ENCODE measurements at regions not wholly inside any gene's neighbourhood (a gene's known extent, or its start where the extent isn't known, plus 50 kb on each side); places are given as distances from the start of the nearest gene placed in this dataset.
"Not testable (repeated sequence)": the region's sequence is repeated elsewhere in the genome, so short reads cannot be mapped to it uniquely, and the experiment has no call there.

DNA sequence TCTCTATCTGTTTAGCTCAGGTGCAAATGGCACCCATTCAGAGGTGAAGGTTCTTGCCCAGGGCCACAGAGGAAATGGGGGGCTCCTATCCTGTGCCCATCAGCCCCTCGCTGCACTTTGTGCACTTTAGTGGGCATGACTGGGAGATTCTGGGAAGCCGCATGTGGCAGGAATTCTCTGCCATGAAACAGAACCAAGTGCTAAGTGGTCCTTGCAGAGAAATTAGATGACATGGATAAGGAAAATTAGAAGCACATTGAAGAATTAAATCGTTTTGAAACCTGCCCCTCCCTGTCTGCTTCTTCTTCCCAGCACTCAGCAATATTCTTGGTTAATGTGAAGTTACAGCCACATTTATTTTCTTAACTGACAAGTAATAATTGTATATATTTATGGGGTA, 185.2 kb upstream of the RTL1 start:
- WGBS, 2 experiments (ENCODE audit: low coverage in 1 of 2, low lambda C conversion rate in 2 of 2, missing lambda C conversion rate in 2 of 2) = 45 to 49% methylated on average over 3 of the region's 3 CpGs
- in situ Hi-C loops (cut with MboI) = no loop called here

DNA sequence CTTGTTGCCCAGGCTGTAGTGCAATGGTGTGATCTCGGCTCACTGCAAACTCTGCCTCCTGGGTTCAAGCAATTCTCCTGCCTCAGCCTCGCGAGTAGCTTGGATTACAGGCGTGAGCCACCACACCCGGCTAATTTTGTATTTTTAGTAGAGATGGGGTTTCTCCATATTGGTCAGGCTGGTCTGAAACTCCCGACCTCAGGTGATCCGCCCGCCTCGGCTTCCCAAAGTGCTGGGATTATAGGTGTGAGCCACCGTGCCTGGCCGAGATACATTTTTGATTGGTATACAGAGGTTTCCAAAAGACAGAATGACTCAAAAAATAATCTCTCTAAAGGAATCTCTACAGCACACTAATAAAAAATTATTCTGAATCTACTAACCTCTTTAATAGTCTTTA, 187.0 kb upstream of the RTL1 start:
- H3F3A ChIP-seq (ENCODE audit: insufficient read depth); H3K4me2 ChIP-seq (ENCODE audit: unreplicated experiment); in situ Hi-C loops (cut with MboI): not testable (repeated sequence)

More for the DNA sequence above, 185.2 kb upstream of the RTL1 start:
- Histone ChIP-seq H2AFZ (no peak overlapping the region), H3K27ac (no peak overlapping the region), H3K4me2 (ENCODE audit: unreplicated experiment) (no peak overlapping the region), H4K20me1 (ENCODE audit: insufficient read depth) (no peaks in the 10 kb centered on the region), H3K4me3 (no peak overlapping the region), H3K36me3 (ENCODE audit: low read depth) (no peaks in the 10 kb centered on the region), H3F3A (ENCODE audit: insufficient read depth) (no peaks in the 10 kb centered on the region), H3K79me2 (ENCODE audit: insufficient read depth) (no peaks in the 10 kb centered on the region), H3K9me3 (ENCODE audit: low read depth) (no peaks in the 10 kb centered on the region), H3K4me1 (ENCODE audit: insufficient read depth) (no peaks in the 10 kb centered on the region), H3K9me2 (ENCODE audit: insufficient read depth) (no peaks in the 10 kb centered on the region), H3K27me3 (replicated peaks; ENCODE audit: insufficient read depth) (peaks cover 12% of the 10 kb centered on the region; the same call in 1 of the 2 replicates), H3K9ac (no peak overlapping the region)
- DNase-seq = no peak
- TF ChIP-seq EZH2 (IDR thresholded peaks at IDR 0.05; ENCODE audit: insufficient read depth, poor library complexity, severe bottlenecking) (no peak), EZH2phosphoT487 (IDR thresholded peaks at IDR 0.05; ENCODE audit: insufficient read depth, low read depth) (no peak)

DNA sequence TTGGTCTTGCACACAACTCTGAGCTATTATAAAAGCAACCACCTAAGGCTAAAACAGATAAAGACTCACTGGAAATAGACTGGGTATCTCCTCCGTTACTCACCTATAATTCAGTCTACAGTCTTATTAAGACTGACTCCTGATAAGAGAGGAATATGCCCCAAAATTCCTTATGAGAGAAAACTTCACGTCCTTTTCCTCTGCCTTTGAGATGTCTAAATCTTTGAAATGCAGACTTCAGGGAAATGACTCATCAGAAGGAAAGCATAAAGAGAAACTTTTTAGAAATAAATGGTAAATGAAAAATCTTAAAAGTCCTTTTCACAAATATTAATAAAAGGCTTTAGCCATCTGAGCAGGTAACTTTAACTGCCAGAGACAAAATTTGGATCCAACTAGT, 187.5 kb upstream of the RTL1 start:
- Histone ChIP-seq H3K79me2 (ENCODE audit: insufficient read depth) (no peaks in the 10 kb centered on the region), H3K27me3 (replicated peaks; ENCODE audit: insufficient read depth) (peaks cover 11% of the 10 kb centered on the region; the same call in 1 of the 2 replicates), H3K4me1 (ENCODE audit: insufficient read depth) (no peaks in the 10 kb centered on the region), H3K4me3 (no peak overlapping the region), H3K9me2 (ENCODE audit: insufficient read depth) (no peaks in the 10 kb centered on the region), H3K9me3 (ENCODE audit: low read depth) (no peaks in the 10 kb centered on the region), H4K20me1 (ENCODE audit: insufficient read depth) (no peaks in the 10 kb centered on the region), H2AFZ (no peak overlapping the region), H3K9ac (no peak overlapping the region), H3F3A (ENCODE audit: insufficient read depth) (no peaks in the 10 kb centered on the region), H3K4me2 (ENCODE audit: unreplicated experiment) (no peak overlapping the region), H3K27ac (no peak overlapping the region), H3K36me3 (ENCODE audit: low read depth) (no peaks in the 10 kb centered on the region)
- no peak for DNase-seq
- WGBS, 2 experiments (ENCODE audit: low coverage in 1 of 2, low lambda C conversion rate in 2 of 2, missing lambda C conversion rate in 2 of 2) = 60 to 61% methylated on average over 2 of the region's 2 CpGs
- in situ Hi-C loops (cut with MboI) = no loop called here
- TF ChIP-seq EZH2 (IDR thresholded peaks at IDR 0.05; ENCODE audit: insufficient read depth, poor library complexity, severe bottlenecking) = no peak
- no peak for TF ChIP-seq EZH2phosphoT487 (IDR thresholded peaks at IDR 0.05; ENCODE audit: insufficient read depth, low read depth)

More for the DNA sequence above, 187.0 kb upstream of the RTL1 start:
- H3K9me3 ChIP-seq (ENCODE audit: low read depth); H3K36me3 ChIP-seq (ENCODE audit: low read depth); H4K20me1 ChIP-seq (ENCODE audit: insufficient read depth); H2AFZ ChIP-seq; H3K79me2 ChIP-seq (ENCODE audit: insufficient read depth); H3K27ac ChIP-seq; DNase-seq; H3K4me1 ChIP-seq (ENCODE audit: insufficient read depth); H3K9ac ChIP-seq; H3K9me2 ChIP-seq (ENCODE audit: insufficient read depth); H3K4me3 ChIP-seq: not testable (repeated sequence)
- WGBS, 2 experiments (ENCODE audit: low coverage in 1 of 2, low lambda C conversion rate in 2 of 2, missing lambda C conversion rate in 2 of 2) = 80 to 82% methylated on average over 9 to 11 of the region's 11 CpGs
- H3K27me3 ChIP-seq (replicated peaks; ENCODE audit: insufficient read depth) = peaks cover 11% of the 10 kb centered on the region; the same call in 1 of the 2 replicates

- H3F3A ChIP-seq (ENCODE audit: insufficient read depth); H3K27ac ChIP-seq; H3K36me3 ChIP-seq (ENCODE audit: low read depth); H3K4me1 ChIP-seq (ENCODE audit: insufficient read depth); in situ Hi-C loops (cut with MboI); H3K4me3 ChIP-seq; H3K4me2 ChIP-seq (ENCODE audit: unreplicated experiment); H3K9me3 ChIP-seq (ENCODE audit: low read depth); H3K9me2 ChIP-seq (ENCODE audit: insufficient read depth); DNase-seq; H3K79me2 ChIP-seq (ENCODE audit: insufficient read depth); H3K9ac ChIP-seq; H4K20me1 ChIP-seq (ENCODE audit: insufficient read depth); H2AFZ ChIP-seq: not testable (repeated sequence)
- 76 to 88% methylated on average over 6 of the region's 6 CpGs for WGBS, 2 experiments (ENCODE audit: low coverage in 1 of 2, low lambda C conversion rate in 2 of 2, missing lambda C conversion rate in 2 of 2)
- peaks cover 26% of the 10 kb centered on the region; the same call in 1 of the 2 replicates for H3K27me3 ChIP-seq (replicated peaks; ENCODE audit: insufficient read depth)
Measured at GRCh38 chr14:101094916-101095315, 191.4 kb upstream of the RTL1 start.

GRCh38 chr14:101096551-101096950, 193.0 kb upstream of the RTL1 start:
- Histone ChIP-seq H3K27ac (no peak overlapping the region), H3K36me3 (ENCODE audit: low read depth) (no peaks in the 10 kb centered on the region), H3K9me2 (ENCODE audit: insufficient read depth) (no peaks in the 10 kb centered on the region), H3K4me1 (ENCODE audit: insufficient read depth) (no peaks in the 10 kb centered on the region), H4K20me1 (ENCODE audit: insufficient read depth) (no peaks in the 10 kb centered on the region), H3K4me2 (ENCODE audit: unreplicated experiment) (no peak overlapping the region), H3K4me3 (no peak overlapping the region), H3K9ac (no peak overlapping the region), H3F3A (ENCODE audit: insufficient read depth) (no peaks in the 10 kb centered on the region), H3K9me3 (ENCODE audit: low read depth) (no peaks in the 10 kb centered on the region), H3K27me3 (replicated peaks; ENCODE audit: insufficient read depth) (peaks cover 26% of the 10 kb centered on the region; the same call in 1 of the 2 replicates), H2AFZ (no peak overlapping the region), H3K79me2 (ENCODE audit: insufficient read depth) (no peaks in the 10 kb centered on the region)
- 23 to 26% methylated on average over 2 of the region's 2 CpGs for WGBS, 2 experiments (ENCODE audit: low coverage in 1 of 2, low lambda C conversion rate in 2 of 2, missing lambda C conversion rate in 2 of 2)
- in situ Hi-C loops (cut with MboI) = no loop called here
- TF ChIP-seq EZH2 (IDR thresholded peaks at IDR 0.05; ENCODE audit: insufficient read depth, poor library complexity, severe bottlenecking) = no peak
- no peak for TF ChIP-seq EZH2phosphoT487 (IDR thresholded peaks at IDR 0.05; ENCODE audit: insufficient read depth, low read depth)
- DNase-seq = no peak
